Coronary artery (tissue), 2 donors: ENCODE measurements at regions not wholly inside any gene's neighbourhood (a gene's known extent, or its start where the extent isn't known, plus 50 kb on each side); places are given as distances from the start of the nearest gene placed in this dataset.
A peak's percentile ranks its signal among the peaks of the same experiment; 100 is the strongest.

Experiments
- DNase-seq: peaks from one replicate; pipeline ENCODE4 v3.0.0-alpha.2; 2017; ENCODE audit warnings: low spot score
- H3K27ac ChIP-seq, 2 donors: fragments of 200-600 bp; sonication (generic); one replicate each; pipeline ENCODE4 v1.5.1; 2016 to 2019
- H3K4me3 ChIP-seq: fragments of 200-600 bp; sonication (generic); 2 replicates; pipeline ENCODE4 v1.5.1; 2016; ENCODE audit warnings: mild to moderate bottlenecking, moderate library complexity
- TF ChIP-seq, protein P1 (sequence below): fragments of 200-600 bp; sonication (generic); IDR thresholded peaks from one replicate; pipeline ENCODE4 v1.5.1; 2019; ENCODE audit warnings: antibody characterized with exemption

DNA sequence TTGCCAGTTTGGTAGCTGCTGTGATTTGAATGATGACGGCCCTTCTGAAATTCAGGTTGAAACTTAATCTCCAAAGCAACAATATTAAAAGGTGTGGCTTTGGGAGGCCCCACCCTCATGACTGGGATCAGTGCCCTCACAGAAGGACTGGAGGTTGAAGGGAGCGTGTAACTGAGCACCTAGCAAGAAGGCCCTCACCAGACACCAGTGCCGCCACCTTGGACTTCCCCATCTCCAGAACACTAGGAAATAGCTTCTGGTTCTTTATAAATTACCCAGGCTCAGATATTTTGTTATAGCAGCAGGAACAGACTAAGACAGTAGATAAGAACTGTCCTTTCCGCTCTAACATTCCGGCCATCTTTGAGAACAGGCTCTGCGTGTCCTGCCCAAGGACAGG is 243.1 kb downstream of the DLL1 start:
- DNase-seq: peak; percentile 49
- TF ChIP-seq, protein P1, sequence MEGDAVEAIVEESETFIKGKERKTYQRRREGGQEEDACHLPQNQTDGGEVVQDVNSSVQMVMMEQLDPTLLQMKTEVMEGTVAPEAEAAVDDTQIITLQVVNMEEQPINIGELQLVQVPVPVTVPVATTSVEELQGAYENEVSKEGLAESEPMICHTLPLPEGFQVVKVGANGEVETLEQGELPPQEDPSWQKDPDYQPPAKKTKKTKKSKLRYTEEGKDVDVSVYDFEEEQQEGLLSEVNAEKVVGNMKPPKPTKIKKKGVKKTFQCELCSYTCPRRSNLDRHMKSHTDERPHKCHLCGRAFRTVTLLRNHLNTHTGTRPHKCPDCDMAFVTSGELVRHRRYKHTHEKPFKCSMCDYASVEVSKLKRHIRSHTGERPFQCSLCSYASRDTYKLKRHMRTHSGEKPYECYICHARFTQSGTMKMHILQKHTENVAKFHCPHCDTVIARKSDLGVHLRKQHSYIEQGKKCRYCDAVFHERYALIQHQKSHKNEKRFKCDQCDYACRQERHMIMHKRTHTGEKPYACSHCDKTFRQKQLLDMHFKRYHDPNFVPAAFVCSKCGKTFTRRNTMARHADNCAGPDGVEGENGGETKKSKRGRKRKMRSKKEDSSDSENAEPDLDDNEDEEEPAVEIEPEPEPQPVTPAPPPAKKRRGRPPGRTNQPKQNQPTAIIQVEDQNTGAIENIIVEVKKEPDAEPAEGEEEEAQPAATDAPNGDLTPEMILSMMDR: no peak
- no peak overlapping the region for H3K27ac ChIP-seq
- H3K4me3 ChIP-seq: no peak overlapping the region

DNA sequence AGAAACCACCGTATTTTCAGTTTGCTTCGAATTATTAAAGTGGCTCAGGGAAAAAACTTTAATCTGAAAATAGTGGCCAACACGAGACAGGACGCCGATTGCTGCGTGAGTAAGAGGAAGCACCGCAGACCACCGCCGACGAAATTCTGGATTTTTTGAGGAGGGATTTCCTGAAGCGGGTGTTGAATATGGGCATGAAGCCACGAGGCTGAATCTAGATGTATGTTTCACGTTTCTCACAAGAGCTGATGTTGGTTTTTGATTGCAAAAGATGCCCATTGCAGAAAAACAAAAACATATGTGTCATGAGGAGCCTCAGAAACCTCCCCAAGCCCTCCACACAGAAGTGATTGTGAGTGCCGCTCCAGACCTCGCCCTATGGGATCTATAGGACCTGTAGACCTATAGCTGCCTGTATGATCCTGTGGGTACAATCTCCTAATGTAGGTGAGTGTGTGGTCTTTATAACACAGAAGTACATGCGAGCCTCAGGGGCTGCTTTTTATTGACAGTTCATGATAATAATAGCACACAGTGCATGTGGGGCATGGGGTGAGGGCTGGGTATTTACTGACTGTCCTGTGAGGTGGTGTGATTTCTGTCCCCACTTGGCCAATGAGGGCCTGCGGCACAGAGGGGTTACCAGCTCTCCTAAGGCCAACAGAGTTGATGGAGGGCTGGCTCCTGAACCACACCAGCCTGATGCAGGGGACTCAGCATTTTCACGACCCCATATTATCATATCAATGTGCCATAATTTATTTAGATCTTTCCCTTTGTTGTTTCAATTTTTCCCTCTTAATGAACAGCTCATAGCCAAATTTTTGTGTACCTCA is 243.9 kb downstream of the DLL1 start:
- TF ChIP-seq, protein P1: no peak
- DNase-seq: no peak
- Histone ChIP-seq H3K27ac (no peak overlapping the region), H3K4me3 (no peak overlapping the region)

DNA sequence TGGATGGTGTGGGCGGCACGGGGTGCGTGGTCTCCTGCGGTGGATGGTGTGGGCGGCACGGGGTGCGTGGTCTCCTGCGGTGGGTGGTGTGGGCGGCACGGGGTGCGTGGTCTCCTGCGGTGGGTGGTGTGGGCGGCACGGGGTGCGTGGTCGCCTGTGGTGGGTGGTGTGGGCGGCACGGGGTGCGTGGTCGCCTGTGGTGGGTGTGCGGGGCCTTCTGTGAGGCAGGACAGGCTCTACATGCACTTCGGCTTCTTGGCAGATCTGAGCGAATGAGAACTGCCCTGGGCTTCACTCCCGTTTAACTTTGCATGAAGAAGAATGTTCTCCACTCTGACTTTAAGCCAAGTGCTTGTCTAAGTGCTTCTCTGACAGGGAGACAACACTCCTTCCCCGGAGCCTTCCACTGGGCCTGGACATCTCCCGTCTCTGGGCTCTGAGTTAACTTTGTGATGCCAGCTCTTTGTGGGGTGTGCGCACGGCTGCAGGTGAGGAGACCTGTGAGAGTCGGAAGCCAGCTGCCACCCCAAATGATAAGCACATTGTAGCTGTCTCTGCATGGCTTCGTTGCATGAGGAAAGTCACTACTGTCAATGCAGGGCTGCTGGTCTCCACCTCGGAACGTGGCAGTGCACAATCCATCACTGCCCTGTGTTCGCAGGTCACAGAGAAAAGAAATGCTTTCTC is 244.8 kb downstream of the DLL1 start:
- H3K27ac ChIP-seq: no peak overlapping the region
- TF ChIP-seq, protein P1: no peak
- no peak for DNase-seq

DNA sequence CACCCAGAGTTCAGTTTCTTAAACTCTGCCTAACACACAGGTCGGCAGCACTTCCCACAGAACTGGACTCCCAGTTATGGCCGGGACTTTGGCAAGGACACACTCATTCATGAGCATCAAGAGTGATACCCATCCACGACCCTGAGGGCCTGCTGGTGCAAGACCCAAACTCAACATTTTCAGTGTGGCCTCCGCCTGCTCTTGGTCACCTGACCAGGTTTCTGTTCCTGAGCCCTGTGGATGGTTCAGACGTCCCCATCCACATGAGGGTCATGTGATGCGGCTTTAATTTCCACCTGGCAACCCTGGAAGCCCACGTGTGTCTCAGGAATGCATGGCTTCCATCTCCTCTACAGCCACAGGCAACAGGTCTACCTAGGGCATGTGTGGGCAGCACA is 245.3 kb downstream of the DLL1 start:
- DNase-seq: no peak
- Histone ChIP-seq H3K4me3 (no peak overlapping the region), H3K27ac (no peak overlapping the region)
- TF ChIP-seq, protein P1: no peak

More for the DNA sequence above, 244.8 kb downstream of the DLL1 start:
- no peak overlapping the region for H3K4me3 ChIP-seq

DNA sequence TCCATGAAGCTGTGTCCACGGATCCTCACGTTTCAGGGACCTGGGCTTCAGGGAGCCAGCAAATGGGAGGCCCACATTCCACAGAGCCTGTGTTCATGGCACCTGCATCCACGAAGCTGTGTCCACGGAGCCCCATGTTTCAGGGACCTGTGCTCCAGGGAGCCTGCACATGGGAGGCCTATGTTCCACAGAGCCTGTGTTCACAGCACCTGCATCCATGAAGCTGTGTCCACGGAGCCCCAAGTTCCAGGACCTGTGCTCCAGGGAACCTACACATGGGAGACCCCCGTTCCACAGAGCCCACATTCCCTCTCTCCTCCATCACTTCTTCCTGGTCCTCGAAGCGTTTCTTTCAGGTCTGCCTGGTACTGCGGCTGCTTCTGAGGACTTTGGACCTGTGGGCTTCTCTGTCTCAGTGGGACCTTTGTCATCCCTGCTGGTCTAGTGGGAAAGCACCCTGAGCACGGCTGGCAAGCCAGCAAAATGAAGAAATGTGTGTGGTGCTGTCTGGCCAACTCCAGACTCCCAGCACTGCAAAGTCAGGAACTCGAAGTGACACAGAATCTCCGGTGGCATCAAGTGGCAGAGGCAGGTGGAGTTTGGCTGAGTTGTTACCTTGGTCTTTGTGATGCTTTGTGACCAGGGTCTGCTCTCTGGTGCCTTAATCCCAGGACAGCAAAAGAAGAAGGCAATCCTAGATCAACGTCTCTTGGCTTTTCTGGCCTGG is 245.9 kb downstream of the DLL1 start:
- TF ChIP-seq, protein P1: no peak
- no peak for DNase-seq
- no peak overlapping the region for H3K4me3 ChIP-seq
- no peak overlapping the region for H3K27ac ChIP-seq

DNA sequence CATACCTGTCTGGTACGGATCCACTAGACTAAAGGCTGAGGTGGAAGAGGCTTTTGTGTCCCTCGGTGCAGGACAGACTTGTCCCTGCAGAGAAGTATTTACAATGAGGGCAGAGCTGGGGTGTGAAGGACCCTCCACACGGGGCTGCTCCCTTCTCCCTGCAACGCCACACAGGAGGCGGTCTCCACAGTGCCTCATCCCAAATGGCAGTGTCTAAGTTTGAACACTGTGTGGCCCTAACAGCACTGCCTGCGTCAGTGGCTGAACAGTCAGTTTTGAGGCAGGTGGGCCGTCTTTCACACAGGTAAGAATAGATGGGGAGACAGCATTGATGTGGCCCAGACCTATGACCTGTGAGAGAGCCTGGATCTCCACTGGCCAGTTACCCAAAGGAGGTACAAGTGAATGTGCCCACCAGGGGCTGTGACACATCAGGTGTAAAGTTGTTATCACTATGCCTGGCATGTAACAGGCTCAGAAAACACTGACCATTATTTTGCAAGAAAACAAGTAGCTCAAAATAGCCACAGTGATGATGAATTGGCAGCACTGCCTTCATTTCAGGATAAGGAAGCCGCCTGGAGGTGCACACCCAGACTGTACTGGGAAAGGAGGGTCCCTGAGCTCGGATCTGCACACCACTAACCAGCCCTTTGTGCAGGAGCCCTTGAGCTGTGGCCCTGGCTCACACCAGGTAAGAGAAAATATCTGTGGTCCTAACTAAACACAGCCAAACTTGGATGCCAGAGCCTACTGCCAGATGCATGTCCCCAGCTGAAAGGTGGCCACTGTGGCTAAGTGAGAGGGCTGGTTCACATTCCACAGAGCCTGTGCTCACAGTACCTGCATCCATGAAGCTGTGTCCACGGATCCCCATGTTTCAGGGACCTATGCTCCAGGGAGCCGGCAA is 246.7 kb downstream of the DLL1 start:
- no peak for DNase-seq
- no peak overlapping the region for H3K27ac ChIP-seq
- TF ChIP-seq, protein P1: no peak
- H3K4me3 ChIP-seq: no peak overlapping the region
